ENCODE measurements at regions not wholly inside any gene's neighbourhood (a gene's known extent, or its start where the extent isn't known, plus 50 kb on each side); places are given as distances from the start of the nearest gene placed in this dataset.

GRCh38 chrX:73913580-73913979 is 61.1 kb upstream of the XIST start:
- TF ChIP-seq POLR2A (IDR thresholded peaks at IDR 0.05) (no peak), CTCF (IDR thresholded peaks at IDR 0.05) (no peak)
